H1 (cell line): ENCODE measurements at regions not wholly inside any gene's neighbourhood (a gene's known extent, or its start where the extent isn't known, plus 50 kb on each side); places are given as distances from the start of the nearest gene placed in this dataset.

ENCODE experiments used
- NRF1 ChIP-seq: IDR thresholded peaks from 2 replicates; pipeline ENCODE4 v1.6.1; 2011; ENCODE audit warnings: mild to moderate bottlenecking, low read depth, low read length, improper control_type of control experiment
- POLR2A ChIP-seq, 2 experiments: IDR thresholded peaks; 1 replicate in 1 of 2; 2 replicates in 1 of 2; pipeline ENCODE4 v1.6.1; 2011; ENCODE audit warnings: low read depth in 2 of 2, low read length in 2 of 2, mild to moderate bottlenecking in 2 of 2; ENCODE audit errors: control extremely low read depth in 1 of 2
- RAD21 ChIP-seq, 2 experiments: IDR thresholded peaks in 1 of 2; conservative IDR thresholded peaks in 1 of 2; 2 replicates each; pipeline ENCODE4 v1.6.1; 2011; ENCODE audit warnings: low read depth in 2 of 2, low read length in 2 of 2, improper control_type of control experiment in 1 of 2, inconsistent platforms in 1 of 2, mild to moderate bottlenecking in 1 of 2, moderate library complexity in 1 of 2
- TCF12 ChIP-seq: IDR thresholded peaks from 2 replicates; pipeline ENCODE4 v1.6.1; 2011; ENCODE audit warnings: low read depth, mild to moderate bottlenecking, low read length

GRCh38 chr16:86737083-86737482 lies 158.7 kb downstream of the FOXL1 start:
- TF ChIP-seq POLR2A (IDR thresholded peaks at IDR 0.05; ENCODE audit: control extremely low read depth in 1 of 2, low read depth in 2 of 2, low read length in 2 of 2) (no peak), NRF1 (no peak), RAD21 (IDR thresholded peaks at IDR 0.05 in 1 of 2, conservative IDR thresholded peaks at IDR 0.05 in 1 of 2; ENCODE audit: low read depth in 2 of 2, low read length in 2 of 2) (no peak), TCF12 (no peak)
